ENCODE measurements at regions not wholly inside any gene's neighbourhood (a gene's known extent, or its start where the extent isn't known, plus 50 kb on each side); places are given as distances from the start of the nearest gene placed in this dataset.
"Not testable (repeated sequence)": the region's sequence is repeated elsewhere in the genome, so short reads cannot be mapped to it uniquely, and the experiment has no call there.

- Mint-ChIP-seq H3K9me3 (peaks cover 0 to 10% (median 0%) of the 10 kb centered on the region in 3 donors), H3K4me1 (no peaks in the 10 kb centered on the region), H3K27me3 (peaks cover 14% of the 10 kb centered on the region), H3K36me3 (no peaks in the 10 kb centered on the region), H3K27ac (no peak overlapping the region), H3K4me3 (no peak overlapping the region)
Observed at GRCh38 chr3:10651506-10651905, 146.1 kb upstream of the ATP2B2 start.

GRCh38 chr3:10653241-10653640 is 147.9 kb upstream of the ATP2B2 start:
- Mint-ChIP-seq H3K36me3 (no peaks in the 10 kb centered on the region), H3K9me3 (peaks cover 0 to 16% (median 0%) of the 10 kb centered on the region in 3 donors), H3K27ac (no peak overlapping the region), H3K4me3 (no peak overlapping the region), H3K27me3 (peaks cover 22% of the 10 kb centered on the region), H3K4me1 (no peaks in the 10 kb centered on the region)

- Mint-ChIP-seq H3K9me3 (peaks cover 0 to 17% (median 0%) of the 10 kb centered on the region in 3 donors), H3K27me3 (peaks cover 23% of the 10 kb centered on the region), H3K27ac (no peak overlapping the region), H3K4me3 (no peak overlapping the region), H3K36me3 (no peaks in the 10 kb centered on the region), H3K4me1 (no peaks in the 10 kb centered on the region)
Observed at GRCh38 chr3:10653866-10654611, 148.7 kb upstream of the ATP2B2 start.

GRCh38 chr3:10655105-10655504 is 149.7 kb upstream of the ATP2B2 start:
- H3K27me3 Mint-ChIP-seq, result peaks cover 23% of the 10 kb centered on the region

GRCh38 chr3:10657339-10657738 is 152.0 kb upstream of the ATP2B2 start:
- H3K27ac Mint-ChIP-seq, H3K4me1 Mint-ChIP-seq, H3K36me3 Mint-ChIP-seq, H3K4me3 Mint-ChIP-seq: not testable (repeated sequence)
- Mint-ChIP-seq H3K27me3 (peaks cover 21% of the 10 kb centered on the region), H3K9me3 (peaks cover 0 to 17% (median 0%) of the 10 kb centered on the region in 3 donors)

More at GRCh38 chr3:10655105-10655504, 149.7 kb upstream of the ATP2B2 start:
- peak overlapping the region in 1 of 3 donors; percentile 59 for H3K27ac Mint-ChIP-seq
- no peaks in the 10 kb centered on the region for H3K4me1 Mint-ChIP-seq
- no peak overlapping the region for H3K4me3 Mint-ChIP-seq
- no peaks in the 10 kb centered on the region for H3K36me3 Mint-ChIP-seq
- H3K9me3 Mint-ChIP-seq, result peaks cover 0 to 17% (median 0%) of the 10 kb centered on the region in 3 donors

GRCh38 chr3:10665592-10665991 is 150.4 kb upstream of the SLC6A11 start:
- H3K4me3 Mint-ChIP-seq, result no peak overlapping the region
- H3K27ac Mint-ChIP-seq, result peak overlapping the region in 1 of 3 donors; percentile 50
- no peaks in the 10 kb centered on the region for H3K36me3 Mint-ChIP-seq
- H3K9me3 Mint-ChIP-seq, result peaks cover 0 to 1% (median 0%) of the 10 kb centered on the region in 3 donors
- H3K4me1 Mint-ChIP-seq, result peaks cover 0 to 1% (median 0%) of the 10 kb centered on the region in 3 donors
- peaks cover 27% of the 10 kb centered on the region for H3K27me3 Mint-ChIP-seq

GRCh38 chr3:10666621-10667020 is 149.4 kb upstream of the SLC6A11 start:
- Mint-ChIP-seq H3K27me3 (peaks cover 28% of the 10 kb centered on the region), H3K9me3 (peaks cover 0 to 1% (median 0%) of the 10 kb centered on the region in 3 donors), H3K36me3 (no peaks in the 10 kb centered on the region), H3K4me3 (no peak overlapping the region), H3K27ac (no peak overlapping the region), H3K4me1 (peaks cover 0 to 1% (median 0%) of the 10 kb centered on the region in 3 donors)

GRCh38 chr3:10667269-10667668 is 148.8 kb upstream of the SLC6A11 start:
- peaks cover 0 to 1% (median 0%) of the 10 kb centered on the region in 3 donors for H3K4me1 Mint-ChIP-seq
- H3K36me3 Mint-ChIP-seq, result no peaks in the 10 kb centered on the region
- H3K4me3 Mint-ChIP-seq, result no peak overlapping the region
- peaks cover 30% of the 10 kb centered on the region for H3K27me3 Mint-ChIP-seq
- no peak overlapping the region for H3K27ac Mint-ChIP-seq
- peaks cover 0 to 1% (median 0%) of the 10 kb centered on the region in 3 donors for H3K9me3 Mint-ChIP-seq

GRCh38 chr3:10667901-10668476 is 148.0 kb upstream of the SLC6A11 start:
- no peak overlapping the region for H3K27ac Mint-ChIP-seq
- peaks cover 0 to 1% (median 0%) of the 10 kb centered on the region in 3 donors for H3K9me3 Mint-ChIP-seq
- no peak overlapping the region for H3K4me3 Mint-ChIP-seq
- no peaks in the 10 kb centered on the region for H3K36me3 Mint-ChIP-seq
- H3K27me3 Mint-ChIP-seq, result peaks cover 30% of the 10 kb centered on the region
- H3K4me1 Mint-ChIP-seq, result peaks cover 0 to 1% (median 0%) of the 10 kb centered on the region in 3 donors

- Mint-ChIP-seq H3K36me3 (no peaks in the 10 kb centered on the region), H3K27ac (no peak overlapping the region)
Observed at GRCh38 chr3:10669490-10670048, 146.5 kb upstream of the SLC6A11 start.

GRCh38 chr3:10672422-10672821 is 143.6 kb upstream of the SLC6A11 start:
- Mint-ChIP-seq H3K4me1 (peaks cover 0 to 1% (median 0%) of the 10 kb centered on the region in 3 donors), H3K27me3 (peaks cover 15% of the 10 kb centered on the region), H3K27ac (no peak overlapping the region), H3K36me3 (no peaks in the 10 kb centered on the region), H3K9me3 (no peaks in the 10 kb centered on the region), H3K4me3 (no peak overlapping the region)

More at GRCh38 chr3:10669490-10670048, 146.5 kb upstream of the SLC6A11 start:
- Mint-ChIP-seq H3K9me3 (peaks cover 0 to 1% (median 0%) of the 10 kb centered on the region in 3 donors), H3K4me3 (no peak overlapping the region), H3K27me3 (peaks cover 26% of the 10 kb centered on the region), H3K4me1 (peaks cover 0 to 3% (median 0%) of the 10 kb centered on the region in 3 donors)

- Mint-ChIP-seq H3K36me3 (no peaks in the 10 kb centered on the region), H3K4me3 (no peak overlapping the region), H3K4me1 (peaks cover 0 to 1% (median 0%) of the 10 kb centered on the region in 3 donors), H3K9me3 (no peaks in the 10 kb centered on the region), H3K27me3 (peaks cover 13% of the 10 kb centered on the region), H3K27ac (no peak overlapping the region)
Observed at GRCh38 chr3:10674578-10674977, 141.4 kb upstream of the SLC6A11 start.

- Mint-ChIP-seq H3K4me3 (no peak overlapping the region), H3K4me1 (peaks cover 0 to 1% (median 0%) of the 10 kb centered on the region in 3 donors), H3K9me3 (no peaks in the 10 kb centered on the region), H3K27ac (no peak overlapping the region), H3K36me3 (no peaks in the 10 kb centered on the region), H3K27me3 (peaks cover 6% of the 10 kb centered on the region)
Observed at GRCh38 chr3:10676905-10677304, 139.1 kb upstream of the SLC6A11 start.

GRCh38 chr3:10678796-10679376 is 137.1 kb upstream of the SLC6A11 start:
- no peaks in the 10 kb centered on the region for H3K9me3 Mint-ChIP-seq
- no peak overlapping the region for H3K27ac Mint-ChIP-seq
- H3K4me3 Mint-ChIP-seq, result no peak overlapping the region
- no peaks in the 10 kb centered on the region for H3K36me3 Mint-ChIP-seq
- peaks cover 4% of the 10 kb centered on the region for H3K27me3 Mint-ChIP-seq
- peaks cover 0 to 1% (median 0%) of the 10 kb centered on the region in 3 donors for H3K4me1 Mint-ChIP-seq

- H3K27me3 Mint-ChIP-seq, result peaks cover 2% of the 10 kb centered on the region
Observed at GRCh38 chr3:10680796-10681195, 135.2 kb upstream of the SLC6A11 start.

More at GRCh38 chr3:10680796-10681195, 135.2 kb upstream of the SLC6A11 start:
- Mint-ChIP-seq H3K36me3 (no peaks in the 10 kb centered on the region), H3K4me3 (no peak overlapping the region), H3K27ac (no peak overlapping the region), H3K4me1 (no peaks in the 10 kb centered on the region), H3K9me3 (no peaks in the 10 kb centered on the region)

All from IgD-negative memory B cell (primary cell).